GM23248 (cell line): ENCODE measurements at regions not wholly inside any gene's neighbourhood (a gene's known extent, or its start where the extent isn't known, plus 50 kb on each side); places are given as distances from the start of the nearest gene placed in this dataset.

Source experiments
- DNase-seq: peaks from one replicate; pipeline ENCODE4 v3.0.0-alpha.2; 2015
- H2AFZ ChIP-seq: fragments of 200-600 bp; sonication (generic); 2 replicates; pipeline ENCODE4 v1.6.1; 2016; ENCODE audit warnings: antibody characterized with exemption
- H3F3A ChIP-seq: fragments of 200-600 bp; sonication (generic); 2 replicates; pipeline ENCODE4 v1.6.1; 2016; ENCODE audit warnings: mild to moderate bottlenecking, antibody characterized with exemption, mixed run types; ENCODE audit not compliant: insufficient read depth
- H3K27ac ChIP-seq: fragments of 200-600 bp; sonication (generic); 2 replicates; pipeline ENCODE4 v1.5.1; 2016; ENCODE audit warnings: mild to moderate bottlenecking
- H3K27me3 ChIP-seq: fragments of 200-600 bp; sonication (generic); replicated peaks from 2 replicates; pipeline ENCODE4 v1.6.1; 2016; ENCODE audit warnings: mild to moderate bottlenecking; ENCODE audit not compliant: insufficient read depth
- H3K36me3 ChIP-seq: fragments of 200-600 bp; sonication (generic); 2 replicates; pipeline ENCODE4 v1.6.1; 2016; ENCODE audit warnings: low read depth, mild to moderate bottlenecking
- H3K4me1 ChIP-seq: fragments of 200-600 bp; sonication (generic); 2 replicates; pipeline ENCODE4 v1.6.1; 2016; ENCODE audit warnings: mild to moderate bottlenecking; ENCODE audit not compliant: insufficient read depth
- H3K4me2 ChIP-seq: fragments of 200-600 bp; sonication (generic); one replicate; pipeline ENCODE4 v1.6.1; 2016; ENCODE audit warnings: mild to moderate bottlenecking; ENCODE audit not compliant: unreplicated experiment
- H3K4me3 ChIP-seq: fragments of 200-600 bp; sonication (generic); 2 replicates; pipeline ENCODE4 v1.5.1; 2016; ENCODE audit warnings: mild to moderate bottlenecking
- H3K79me2 ChIP-seq: fragments of 200-600 bp; sonication (generic); 2 replicates; pipeline ENCODE4 v1.6.1; 2016; ENCODE audit warnings: mild to moderate bottlenecking; ENCODE audit not compliant: insufficient read depth
- H3K9ac ChIP-seq: fragments of 200-600 bp; sonication (generic); 2 replicates; pipeline ENCODE4 v1.6.1; 2016; ENCODE audit warnings: mild to moderate bottlenecking
- H3K9me2 ChIP-seq: fragments of 200-600 bp; sonication (generic); 2 replicates; pipeline ENCODE4 v1.6.1; 2016; ENCODE audit warnings: mixed run types, mild to moderate bottlenecking, moderate library complexity; ENCODE audit not compliant: insufficient read depth
- H3K9me3 ChIP-seq: fragments of 200-600 bp; sonication (generic); one replicate; pipeline ENCODE4 v1.6.1; 2017; ENCODE audit warnings: low read depth
- H4K20me1 ChIP-seq: fragments of 200-600 bp; sonication (generic); 2 replicates; pipeline ENCODE4 v1.6.0; 2016; ENCODE audit not compliant: insufficient read depth
- EZH2 ChIP-seq: fragments of 200-600 bp; sonication (generic); IDR thresholded peaks from 2 replicates; pipeline ENCODE4 v1.6.1; 2018; ENCODE audit warnings: antibody characterized with exemption, mild to moderate bottlenecking; ENCODE audit not compliant: insufficient read depth, poor library complexity, severe bottlenecking
- EZH2phosphoT487 ChIP-seq: fragments of 200-600 bp; sonication (generic); IDR thresholded peaks from 2 replicates; pipeline ENCODE4 v1.6.1; 2018; ENCODE audit warnings: antibody characterized with exemption, moderate library complexity, mild to moderate bottlenecking, low read depth; ENCODE audit not compliant: insufficient read depth
- WGBS, 2 experiments: methylation state at CpG; one replicate each; pipeline ENCODE4 v1.1.6; 2015 to 2017; ENCODE audit warnings: low lambda C conversion rate in 2 of 2, low coverage in 1 of 2; ENCODE audit errors: missing lambda C conversion rate in 2 of 2; 5-methylcytosine and 5-hydroxymethylcytosine counted together
- in situ Hi-C: fragments of 300-500 bp; cut with MboI; formaldehyde crosslinking; loops from 2 replicates; pipeline ENCODE4 v1.15.0; 2020

DNA sequence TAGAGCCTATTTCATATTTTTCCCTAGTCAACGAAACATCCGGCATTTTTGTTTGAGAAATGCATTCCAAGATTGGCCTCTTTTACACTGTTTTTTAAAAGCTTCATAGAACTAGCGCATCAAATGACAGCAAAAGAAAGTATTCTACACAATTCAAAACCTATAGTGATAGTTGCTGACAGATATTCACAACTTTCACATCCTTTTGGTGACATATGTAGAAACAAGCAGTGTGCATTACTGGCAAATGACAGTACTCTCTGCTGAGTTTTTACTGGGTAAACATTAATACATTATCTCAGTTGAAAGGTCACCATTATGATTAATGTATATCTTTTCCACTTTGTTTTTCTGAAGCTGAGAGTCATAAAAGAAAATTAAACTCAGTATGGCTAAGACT lies 135.4 kb upstream of the RGS18 start:
- Histone ChIP-seq H3K9me3 (no peaks in the 10 kb centered on the region), H3K27ac (no peak overlapping the region), H3K4me1 (no peaks in the 10 kb centered on the region), H3K79me2 (no peaks in the 10 kb centered on the region), H2AFZ (no peak overlapping the region), H3K4me2 (no peak overlapping the region), H3K9me2 (no peaks in the 10 kb centered on the region), H3K9ac (no peak overlapping the region), H3K27me3 (no peaks in the 10 kb centered on the region), H3K4me3 (no peak overlapping the region), H3F3A (no peaks in the 10 kb centered on the region), H4K20me1 (no peaks in the 10 kb centered on the region), H3K36me3 (no peaks in the 10 kb centered on the region)
- WGBS, 2 experiments, result 29 to 31% methylated on average over 3 of the region's 3 CpGs
- DNase-seq, result no peak
- in situ Hi-C loops, result no loop called here
- TF ChIP-seq EZH2 (no peak), EZH2phosphoT487 (no peak)

DNA sequence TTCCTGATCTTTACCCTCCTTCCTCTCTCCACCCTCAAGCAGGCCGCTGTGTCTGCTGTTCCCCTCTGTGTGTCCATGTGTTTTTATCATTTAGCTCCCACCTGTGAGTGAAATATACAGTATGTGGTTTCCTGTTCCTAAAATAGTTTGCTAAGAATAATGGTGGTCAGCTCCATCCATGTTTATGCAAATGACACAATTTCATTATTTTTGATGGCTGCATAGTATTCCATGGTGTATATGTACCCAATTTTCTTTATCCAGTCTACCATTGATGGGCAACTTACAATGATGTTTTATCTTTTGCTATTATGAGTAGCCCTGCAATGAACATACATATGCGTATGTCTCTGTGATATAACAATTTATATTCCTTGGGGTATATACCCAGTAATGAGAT lies 133.4 kb upstream of the RGS18 start:
- Histone ChIP-seq H3K4me2 (no peak overlapping the region), H4K20me1 (no peaks in the 10 kb centered on the region), H3K79me2 (no peaks in the 10 kb centered on the region), H3K27me3 (no peaks in the 10 kb centered on the region), H3K27ac (no peak overlapping the region), H3K9me2 (no peaks in the 10 kb centered on the region), H3F3A (no peaks in the 10 kb centered on the region), H3K9me3 (no peaks in the 10 kb centered on the region), H2AFZ (no peak overlapping the region), H3K9ac (no peak overlapping the region), H3K4me3 (no peak overlapping the region), H3K36me3 (no peaks in the 10 kb centered on the region), H3K4me1 (no peaks in the 10 kb centered on the region)
- no peak for TF ChIP-seq EZH2phosphoT487
- TF ChIP-seq EZH2, result no peak
- 58 to 64% methylated on average over 2 of the region's 2 CpGs for WGBS, 2 experiments
- no peak for DNase-seq
- in situ Hi-C loops, result no loop called here

DNA sequence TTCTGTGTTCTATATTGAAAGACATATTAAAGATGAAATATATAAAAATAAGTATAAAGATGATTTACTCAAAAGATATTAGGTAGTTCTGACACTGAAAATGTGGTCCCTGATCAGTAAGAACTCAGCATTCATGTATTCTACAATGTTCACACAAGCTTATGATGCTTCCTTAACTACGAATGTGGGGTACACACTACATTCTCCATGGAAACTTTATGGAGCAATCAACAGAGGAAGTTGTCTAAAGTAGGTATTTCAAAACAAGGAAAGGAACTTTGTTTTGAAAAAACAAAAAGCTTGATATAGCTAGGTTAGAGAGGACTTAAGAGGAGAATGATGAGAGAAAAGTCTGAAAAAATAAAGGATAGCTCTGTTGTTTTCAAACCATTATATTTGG lies 119.7 kb upstream of the RGS18 start:
- Histone ChIP-seq H3K4me2 (no peak overlapping the region), H4K20me1 (no peaks in the 10 kb centered on the region), H3K9me2 (no peaks in the 10 kb centered on the region), H3K4me1 (no peaks in the 10 kb centered on the region), H3K9me3 (no peaks in the 10 kb centered on the region), H3K9ac (no peak overlapping the region), H3K4me3 (no peak overlapping the region), H3F3A (no peaks in the 10 kb centered on the region), H3K79me2 (no peaks in the 10 kb centered on the region), H3K36me3 (no peaks in the 10 kb centered on the region), H3K27ac (no peak overlapping the region), H2AFZ (no peak overlapping the region), H3K27me3 (no peaks in the 10 kb centered on the region)
- in situ Hi-C loops, result no loop called here
- DNase-seq, result no peak
- TF ChIP-seq EZH2 (no peak), EZH2phosphoT487 (no peak)
- WGBS, 2 experiments, result 8% methylated on average over 1 of the region's 1 CpG

- Histone ChIP-seq H3K27ac (no peak overlapping the region), H3F3A (no peaks in the 10 kb centered on the region), H3K27me3 (no peaks in the 10 kb centered on the region), H2AFZ (no peak overlapping the region), H3K9ac (no peak overlapping the region), H3K4me2 (no peak overlapping the region), H4K20me1 (no peaks in the 10 kb centered on the region), H3K9me3 (peaks cover 4% of the 10 kb centered on the region), H3K4me3 (no peak overlapping the region), H3K36me3 (no peaks in the 10 kb centered on the region), H3K79me2 (no peaks in the 10 kb centered on the region), H3K9me2 (no peaks in the 10 kb centered on the region), H3K4me1 (no peaks in the 10 kb centered on the region)
- WGBS, 2 experiments, result 0 to 2% methylated on average over 3 of the region's 3 CpGs
- in situ Hi-C loops, result no loop called here
- no peak for DNase-seq
- TF ChIP-seq EZH2 (no peak), EZH2phosphoT487 (no peak)
Observed at GRCh38 chr1:192045131-192045530, 113.1 kb upstream of the RGS18 start.

DNA sequence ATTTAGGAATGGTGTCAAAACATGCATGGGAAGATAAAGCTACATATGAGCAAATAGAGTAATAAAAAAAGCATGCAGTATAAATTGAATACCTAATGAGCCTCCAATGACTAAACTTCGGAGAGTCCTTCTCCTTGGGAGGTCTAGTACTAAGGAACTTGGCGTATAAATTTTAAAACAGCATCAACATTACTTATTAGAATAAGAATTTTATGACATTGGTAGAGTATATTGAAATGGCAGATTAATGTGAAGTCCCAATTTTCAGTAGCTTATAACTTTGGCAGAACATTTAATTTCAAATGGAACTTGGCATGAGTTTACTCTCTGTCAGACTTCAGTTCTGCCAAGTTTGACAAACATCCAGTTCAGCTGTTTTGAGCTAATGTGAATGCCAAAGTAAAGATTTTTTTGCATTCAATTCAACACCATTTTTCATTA lies 104.7 kb upstream of the RGS18 start:
- no peak overlapping the region for H3K27ac ChIP-seq
- H3K4me3 ChIP-seq, result no peak overlapping the region
- peaks cover 5% of the 10 kb centered on the region for H3K9me3 ChIP-seq
- H3F3A ChIP-seq, result no peaks in the 10 kb centered on the region
- no peaks in the 10 kb centered on the region for H3K4me1 ChIP-seq
- H2AFZ ChIP-seq, result no peak overlapping the region
- in situ Hi-C loops, result no loop called here
- no peak overlapping the region for H3K9ac ChIP-seq
- no peaks in the 10 kb centered on the region for H3K79me2 ChIP-seq
- TF ChIP-seq EZH2 (no peak), EZH2phosphoT487 (no peak)
- H3K9me2 ChIP-seq, result no peaks in the 10 kb centered on the region
- H4K20me1 ChIP-seq, result no peaks in the 10 kb centered on the region
- H3K27me3 ChIP-seq, result no peaks in the 10 kb centered on the region
- no peak for DNase-seq
- WGBS, 2 experiments, result 2 to 4% methylated on average over 2 of the region's 2 CpGs
- H3K4me2 ChIP-seq, result no peak overlapping the region
- H3K36me3 ChIP-seq, result no peaks in the 10 kb centered on the region
